T-helper 2 cell treated with Interferon-gamma antibody and Interleukin-4, amounts not matched to agents 100 ng/mL and 5 ng/mL, for 36 hours (primary cell): ENCODE measurements at regions not wholly inside any gene's neighbourhood (a gene's known extent, or its start where the extent isn't known, plus 50 kb on each side); places are given as distances from the start of the nearest gene placed in this dataset.

Experiments
- intact Hi-C: fragments of 100-400 bp; cut with micrococcal nuclease; formaldehyde crosslinking; loops from one replicate; pipeline ENCODE4 v1.15.1; 2023

GRCh38 chr2:64704161-64704560, 50.4 kb upstream of the SERTAD2 start:
- intact Hi-C loops, result no loop called here

- intact Hi-C loops, result no loop called here
These were observed 51.3 kb upstream of the SERTAD2 start for GRCh38 chr2:64704996-64705395.

GRCh38 chr2:64707276-64707675, 53.6 kb upstream of the SERTAD2 start:
- intact Hi-C loops, result no loop called here

GRCh38 chr2:64708829-64709228, 55.1 kb upstream of the SERTAD2 start:
- intact Hi-C loops, result no loop called here

- intact Hi-C loops, result no loop called here
These were observed 57.6 kb upstream of the SERTAD2 start for GRCh38 chr2:64711252-64711800.

GRCh38 chr2:64713686-64714085, 60.0 kb upstream of the SERTAD2 start:
- intact Hi-C loops, result no loop called here

GRCh38 chr2:64716569-64716968, 62.9 kb upstream of the SERTAD2 start:
- intact Hi-C loops, result no loop called here

GRCh38 chr2:64718250-64718885, 64.7 kb upstream of the SERTAD2 start:
- intact Hi-C loops, result no loop called here

- intact Hi-C loops, result no loop called here
These were observed 67.0 kb upstream of the SERTAD2 start for GRCh38 chr2:64720535-64721319.

GRCh38 chr2:64721320-64721623, 67.6 kb upstream of the SERTAD2 start:
- intact Hi-C loops, result no loop called here

- intact Hi-C loops, result no loop called here
These were observed 68.8 kb upstream of the SERTAD2 start for GRCh38 chr2:64722291-64723044.

GRCh38 chr2:64727013-64727767, 73.5 kb upstream of the SERTAD2 start:
- intact Hi-C loops, result loop anchor here (1.0 kb wide), 1 partner anchor 24 kb away; no protein-coding TSS in a partner anchor

GRCh38 chr2:64727843-64728463, 74.2 kb upstream of the SERTAD2 start:
- intact Hi-C loops, result loop anchor here (1.0 kb wide), 1 partner anchor 23 kb away; no protein-coding TSS in a partner anchor

GRCh38 chr2:64730551-64731262, 77.0 kb upstream of the SERTAD2 start:
- intact Hi-C loops, result loop anchor here (1.0 to 2.0 kb wide), 5 partner anchors 8 to 76 kb away; no protein-coding TSS in a partner anchor

GRCh38 chr2:64731263-64731643, 77.5 kb upstream of the SERTAD2 start:
- intact Hi-C loops, result loop anchor here (2.0 kb wide), 1 partner anchor 76 kb away; no protein-coding TSS in a partner anchor

GRCh38 chr2:64731746-64732145, 78.0 kb upstream of the SERTAD2 start:
- intact Hi-C loops, result loop anchor here (2.0 kb wide), 1 partner anchor 77 kb away; no protein-coding TSS in a partner anchor

GRCh38 chr2:64732146-64732545, 78.4 kb upstream of the SERTAD2 start:
- intact Hi-C loops, result no loop called here

- intact Hi-C loops, result no loop called here
These were observed 81.8 kb upstream of the SERTAD2 start for GRCh38 chr2:64735504-64735903.

GRCh38 chr2:64737547-64737946, 83.8 kb upstream of the SERTAD2 start:
- intact Hi-C loops, result loop anchor here (1.0 kb wide), 1 partner anchor 12 kb away; no protein-coding TSS in a partner anchor

GRCh38 chr2:64738026-64738425, 84.3 kb upstream of the SERTAD2 start:
- intact Hi-C loops, result loop anchor here (1.0 kb wide), 1 partner anchor 8 kb away; no protein-coding TSS in a partner anchor
